ENCODE measurements at regions not wholly inside any gene's neighbourhood (a gene's known extent, or its start where the extent isn't known, plus 50 kb on each side); places are given as distances from the start of the nearest gene placed in this dataset.

- no peak overlapping the region for H3K27ac ChIP-seq (replicated peaks; ENCODE audit: low read length)
- H2AK5ac ChIP-seq (ENCODE audit: low read depth, low read length), result no peak overlapping the region
- H3K4me1 ChIP-seq (ENCODE audit: control insufficient read depth in 2 of 2, insufficient read depth in 1 of 2, low read depth in 1 of 2, low read length in 2 of 2), result peaks cover 0 to 2% of the 10 kb centered on the region in 2 donors
- no peaks in the 10 kb centered on the region for H3K36me3 ChIP-seq (replicated peaks in 1 of 2; ENCODE audit: control insufficient read depth in 2 of 2, insufficient read depth in 2 of 2, low read length in 2 of 2)
- H3K4me2 ChIP-seq (ENCODE audit: insufficient read depth, low read length, poor library complexity, severe bottlenecking), result no peak overlapping the region
- no peak overlapping the region for H3K23ac ChIP-seq (ENCODE audit: low read depth, low read length, poor library complexity)
- H3K4ac ChIP-seq (ENCODE audit: low read length), result no peak overlapping the region
- H2BK120ac ChIP-seq (ENCODE audit: low read depth, low read length), result no peak overlapping the region
- H3K4me3 ChIP-seq (ENCODE audit: low read length in 2 of 2), result no peak overlapping the region
- peaks cover 0 to 3% (median 0%) of the 10 kb centered on the region in 3 experiments for H3K27me3 ChIP-seq (ENCODE audit: control insufficient read depth in 3 of 3, insufficient read depth in 3 of 3, low read depth in 1 of 3, low read length in 3 of 3)
- no peak overlapping the region for H4K8ac ChIP-seq (ENCODE audit: low read depth, low read length)
- no peak overlapping the region for H2BK12ac ChIP-seq (ENCODE audit: low read length)
- no peak overlapping the region for H3K9ac ChIP-seq (ENCODE audit: low read depth, low read length, poor library complexity)
- H3K9me3 ChIP-seq (replicated peaks in 1 of 2; ENCODE audit: control insufficient read depth in 2 of 2, insufficient read depth in 1 of 2, low read depth in 1 of 2, low read length in 2 of 2), result no peaks in the 10 kb centered on the region
- no peak for DNase-seq (ENCODE audit: low spot score)
- no peak overlapping the region for H2AFZ ChIP-seq (ENCODE audit: low read length)
- no peak overlapping the region for H2BK15ac ChIP-seq (ENCODE audit: low read length)
- no peak overlapping the region for H3K18ac ChIP-seq (ENCODE audit: low read length)
- no peak overlapping the region for H3K14ac ChIP-seq (ENCODE audit: low read length)
- no CpG with 5 or more reads among the region's 2 CpGs for WGBS, 2 donors (ENCODE audit: extremely low coverage in 2 of 2, insufficient read length in 2 of 2, insufficient replicate concordance in 1 of 2)
- H2BK5ac ChIP-seq (ENCODE audit: low read length), result no peak overlapping the region
- H4K91ac ChIP-seq (ENCODE audit: low read depth, low read length, poor library complexity), result no peak overlapping the region
- no peaks in the 10 kb centered on the region for H3K79me1 ChIP-seq (ENCODE audit: low read depth, low read length)
Measured at GRCh38 chr3:5275529-5275928, 88.0 kb downstream of the EDEM1 start.

- H3K79me1 ChIP-seq (ENCODE audit: low read depth, low read length), result no peaks in the 10 kb centered on the region
- H3K4me2 ChIP-seq (ENCODE audit: insufficient read depth, low read length, poor library complexity, severe bottlenecking), result no peak overlapping the region
Measured at GRCh38 chr3:5276934-5277333, 89.4 kb downstream of the EDEM1 start.

GRCh38 chr3:5277612-5278236 lies 90.2 kb downstream of the EDEM1 start:
- Histone ChIP-seq H3K4ac (ENCODE audit: low read length) (no peak overlapping the region), H2AK5ac (ENCODE audit: low read depth, low read length) (no peak overlapping the region), H2BK15ac (ENCODE audit: low read length) (no peak overlapping the region), H2BK12ac (ENCODE audit: low read length) (no peak overlapping the region), H2BK5ac (ENCODE audit: low read length) (no peak overlapping the region), H3K36me3 (replicated peaks in 1 of 2; ENCODE audit: control insufficient read depth in 2 of 2, insufficient read depth in 2 of 2, low read length in 2 of 2) (no peaks in the 10 kb centered on the region), H4K8ac (ENCODE audit: low read depth, low read length) (no peak overlapping the region), H4K91ac (ENCODE audit: low read depth, low read length, poor library complexity) (no peak overlapping the region), H3K27me3 (ENCODE audit: control insufficient read depth in 3 of 3, insufficient read depth in 3 of 3, low read depth in 1 of 3, low read length in 3 of 3) (peaks cover 0 to 3% (median 0%) of the 10 kb centered on the region in 3 experiments), H3K4me2 (ENCODE audit: insufficient read depth, low read length, poor library complexity, severe bottlenecking) (no peak overlapping the region), H3K18ac (ENCODE audit: low read length) (no peak overlapping the region), H3K79me1 (ENCODE audit: low read depth, low read length) (no peaks in the 10 kb centered on the region), H3K4me3 (ENCODE audit: low read length in 2 of 2) (no peak overlapping the region), H2AFZ (ENCODE audit: low read length) (no peak overlapping the region), H3K27ac (replicated peaks; ENCODE audit: low read length) (no peak overlapping the region), H3K14ac (ENCODE audit: low read length) (no peak overlapping the region), H3K9ac (ENCODE audit: low read depth, low read length, poor library complexity) (no peak overlapping the region), H2BK120ac (ENCODE audit: low read depth, low read length) (no peak overlapping the region), H3K23ac (ENCODE audit: low read depth, low read length, poor library complexity) (no peak overlapping the region), H3K9me3 (replicated peaks in 1 of 2; ENCODE audit: control insufficient read depth in 2 of 2, insufficient read depth in 1 of 2, low read depth in 1 of 2, low read length in 2 of 2) (no peaks in the 10 kb centered on the region), H3K4me1 (ENCODE audit: control insufficient read depth in 2 of 2, insufficient read depth in 1 of 2, low read depth in 1 of 2, low read length in 2 of 2) (peaks cover 0 to 2% of the 10 kb centered on the region in 2 donors)
- WGBS, 2 donors (ENCODE audit: extremely low coverage in 2 of 2, insufficient read length in 2 of 2, insufficient replicate concordance in 1 of 2), result no CpG with 5 or more reads among the region's 3 CpGs
- DNase-seq (ENCODE audit: low spot score), result no peak

More at GRCh38 chr3:5276934-5277333, 89.4 kb downstream of the EDEM1 start:
- no peak for DNase-seq (ENCODE audit: low spot score)
- no peak overlapping the region for H3K4me3 ChIP-seq (ENCODE audit: low read length in 2 of 2)
- H3K23ac ChIP-seq (ENCODE audit: low read depth, low read length, poor library complexity), result no peak overlapping the region
- no peak overlapping the region for H2BK15ac ChIP-seq (ENCODE audit: low read length)
- no peak overlapping the region for H4K91ac ChIP-seq (ENCODE audit: low read depth, low read length, poor library complexity)
- H3K4ac ChIP-seq (ENCODE audit: low read length), result no peak overlapping the region
- H3K14ac ChIP-seq (ENCODE audit: low read length), result no peak overlapping the region
- no peak overlapping the region for H4K8ac ChIP-seq (ENCODE audit: low read depth, low read length)
- peaks cover 0 to 2% of the 10 kb centered on the region in 2 donors for H3K4me1 ChIP-seq (ENCODE audit: control insufficient read depth in 2 of 2, insufficient read depth in 1 of 2, low read depth in 1 of 2, low read length in 2 of 2)
- H3K27ac ChIP-seq (replicated peaks; ENCODE audit: low read length), result no peak overlapping the region
- H3K18ac ChIP-seq (ENCODE audit: low read length), result no peak overlapping the region
- H2BK12ac ChIP-seq (ENCODE audit: low read length), result no peak overlapping the region
- H3K9ac ChIP-seq (ENCODE audit: low read depth, low read length, poor library complexity), result no peak overlapping the region
- H3K36me3 ChIP-seq (replicated peaks in 1 of 2; ENCODE audit: control insufficient read depth in 2 of 2, insufficient read depth in 2 of 2, low read length in 2 of 2), result no peaks in the 10 kb centered on the region
- H2BK120ac ChIP-seq (ENCODE audit: low read depth, low read length), result no peak overlapping the region
- H3K9me3 ChIP-seq (replicated peaks in 1 of 2; ENCODE audit: control insufficient read depth in 2 of 2, insufficient read depth in 1 of 2, low read depth in 1 of 2, low read length in 2 of 2), result no peaks in the 10 kb centered on the region
- no peak overlapping the region for H2BK5ac ChIP-seq (ENCODE audit: low read length)
- no peak overlapping the region for H2AFZ ChIP-seq (ENCODE audit: low read length)
- WGBS, 2 donors (ENCODE audit: extremely low coverage in 2 of 2, insufficient read length in 2 of 2, insufficient replicate concordance in 1 of 2), result no CpG with 5 or more reads among the region's 8 CpGs
- H3K27me3 ChIP-seq (ENCODE audit: control insufficient read depth in 3 of 3, insufficient read depth in 3 of 3, low read depth in 1 of 3, low read length in 3 of 3), result peaks cover 0 to 3% (median 0%) of the 10 kb centered on the region in 3 experiments
- no peak overlapping the region for H2AK5ac ChIP-seq (ENCODE audit: low read depth, low read length)

- no peak for DNase-seq (ENCODE audit: low spot score)
- no peak overlapping the region for H3K4ac ChIP-seq (ENCODE audit: low read length)
- H3K18ac ChIP-seq (ENCODE audit: low read length), result no peak overlapping the region
- no peak overlapping the region for H3K9ac ChIP-seq (ENCODE audit: low read depth, low read length, poor library complexity)
- H3K27me3 ChIP-seq (ENCODE audit: control insufficient read depth in 3 of 3, insufficient read depth in 3 of 3, low read depth in 1 of 3, low read length in 3 of 3), result peaks cover 0 to 3% (median 0%) of the 10 kb centered on the region in 3 experiments
- H3K79me1 ChIP-seq (ENCODE audit: low read depth, low read length), result no peaks in the 10 kb centered on the region
- no peak overlapping the region for H3K23ac ChIP-seq (ENCODE audit: low read depth, low read length, poor library complexity)
- H3K4me1 ChIP-seq (ENCODE audit: control insufficient read depth in 2 of 2, insufficient read depth in 1 of 2, low read depth in 1 of 2, low read length in 2 of 2), result peaks cover 0 to 2% of the 10 kb centered on the region in 2 donors
- no peak overlapping the region for H2BK15ac ChIP-seq (ENCODE audit: low read length)
- H3K9me3 ChIP-seq (replicated peaks in 1 of 2; ENCODE audit: control insufficient read depth in 2 of 2, insufficient read depth in 1 of 2, low read depth in 1 of 2, low read length in 2 of 2), result no peaks in the 10 kb centered on the region
- no peak overlapping the region for H2BK120ac ChIP-seq (ENCODE audit: low read depth, low read length)
- no peak overlapping the region for H4K8ac ChIP-seq (ENCODE audit: low read depth, low read length)
- no peak overlapping the region for H2BK12ac ChIP-seq (ENCODE audit: low read length)
- no peaks in the 10 kb centered on the region for H3K36me3 ChIP-seq (replicated peaks in 1 of 2; ENCODE audit: control insufficient read depth in 2 of 2, insufficient read depth in 2 of 2, low read length in 2 of 2)
- no peak overlapping the region for H2AFZ ChIP-seq (ENCODE audit: low read length)
- H4K91ac ChIP-seq (ENCODE audit: low read depth, low read length, poor library complexity), result no peak overlapping the region
- no peak overlapping the region for H3K27ac ChIP-seq (replicated peaks; ENCODE audit: low read length)
- no peak overlapping the region for H2AK5ac ChIP-seq (ENCODE audit: low read depth, low read length)
- H3K4me2 ChIP-seq (ENCODE audit: insufficient read depth, low read length, poor library complexity, severe bottlenecking), result no peak overlapping the region
- H3K4me3 ChIP-seq (ENCODE audit: low read length in 2 of 2), result no peak overlapping the region
- H3K14ac ChIP-seq (ENCODE audit: low read length), result no peak overlapping the region
- no peak overlapping the region for H2BK5ac ChIP-seq (ENCODE audit: low read length)
Measured at GRCh38 chr3:5278666-5279065, 91.2 kb downstream of the EDEM1 start.
